ENCODE measurements at regions not wholly inside any gene's neighbourhood (a gene's known extent, or its start where the extent isn't known, plus 50 kb on each side); places are given as distances from the start of the nearest gene placed in this dataset.

GRCh38 chr6:12421596-12421995 is 131.4 kb downstream of the EDN1 start:
- TF ChIP-seq EP300 (IDR thresholded peaks at IDR 0.05) (no peak), CTCF (IDR thresholded peaks at IDR 0.05) (no peak), POLR2A (IDR thresholded peaks at IDR 0.05) (no peak), POLR2AphosphoS5 (IDR thresholded peaks at IDR 0.05) (no peak)

Data from suprapubic skin (tissue), 4 donors.